K562 (cell line): ENCODE measurements at regions not wholly inside any gene's neighbourhood (a gene's known extent, or its start where the extent isn't known, plus 50 kb on each side); places are given as distances from the start of the nearest gene placed in this dataset.

Experiments
- ATAC-seq: fragments of 200-7000 bp; cut with Tn5 transposase; 3 replicates; pipeline ENCODE4 v1.9.1; 2020; ENCODE audit warnings: moderate library complexity
- BruUV-seq: library from RNA; stranded (reverse); fragments of 400-500 nt; replicated peaks from 2 replicates; lab custom pipeline; 2021; lab: Mats Ljungman, UMichigan
- CTCF ChIA-PET: fragments of 300-600 bp; formaldehyde crosslinking; extraction: SDS; loops from one replicate; lab custom pipeline; 2021; ENCODE audit warnings: low intra/inter-chr PET ratio; lab: Yijun Ruan, JAX
- POLR2A ChIA-PET: fragments of 300-600, 350-650 bp; sonication (Branson Sonifier 250); formaldehyde crosslinking; extraction: SDS; loops from one replicate; lab custom pipeline; 2021; ENCODE audit warnings: antibody characterized with exemption, inconsistent platforms; lab: Yijun Ruan, JAX
- DNase-seq, 4 experiments: peaks; one replicate each; pipeline versions ENCODE4 v3.0.0 to v3.0.0-alpha.2; 2011 to 2018; ENCODE audit warnings: low spot score in 3 of 4, mixed read lengths in 3 of 4; ENCODE audit errors: extremely low read depth in 1 of 4
- FAIRE-seq: peaks from 2 replicates; lab custom pipeline; 2011; peaks lifted over from hg19 to GRCh38; lab: Jason Lieb, UNC
- H2AFZ ChIP-seq: 2 replicates; pipeline ENCODE4 v1.6.0; 2011; ENCODE audit warnings: low read depth, low read length, control low read depth, inconsistent platforms
- H3K27ac ChIP-seq: fragments of 200-600 bp; 3 replicates; pipeline ENCODE4 v1.8.0; 2011; ENCODE audit warnings: low read depth, mild to moderate bottlenecking, control low read depth, inconsistent platforms, low read length, moderate library complexity, mixed read lengths; ENCODE audit errors: extremely low read depth
- H3K27me3 ChIP-seq, 2 experiments: fragments of 300-600 bp in 1 of 2; 2 replicates in 1 of 2; 3 replicates in 1 of 2; pipeline versions ENCODE4 v1.6.0 to v1.8.0; 2011; ENCODE audit warnings: inconsistent platforms in 2 of 2, low read length in 2 of 2, mild to moderate bottlenecking in 1 of 2, mixed read lengths in 1 of 2, moderate library complexity in 1 of 2; ENCODE audit not compliant: control insufficient read depth in 2 of 2, insufficient read depth in 2 of 2
- H3K36me3 ChIP-seq: fragments of 300-600 bp; 3 replicates; pipeline ENCODE4 v1.8.0; 2011; ENCODE audit warnings: mild to moderate bottlenecking, low read length, inconsistent platforms; ENCODE audit not compliant: control insufficient read depth, insufficient read depth
- H3K4me1 ChIP-seq, 2 experiments: fragments of 200-600 bp in 1 of 2; replicated peaks in 1 of 2; 2 replicates in 1 of 2; 3 replicates in 1 of 2; pipeline versions ENCODE4 v1.5.1 to v1.8.0; 2011; ENCODE audit warnings: inconsistent platforms in 2 of 2, low read length in 2 of 2, mild to moderate bottlenecking in 1 of 2, mixed read lengths in 1 of 2, moderate library complexity in 1 of 2; ENCODE audit not compliant: control insufficient read depth in 2 of 2, insufficient read depth in 2 of 2
- H3K4me2 ChIP-seq: 2 replicates; pipeline ENCODE4 v1.6.1; 2011; ENCODE audit warnings: low read length, control low read depth, inconsistent platforms, mixed read lengths; ENCODE audit not compliant: insufficient read depth
- H3K4me3 ChIP-seq: fragments of 200-600 bp; sonication (generic), shearing (Covaris generic); 2 replicates; pipeline ENCODE4 v1.5.1; 2016; ENCODE audit warnings: control low read depth, inconsistent platforms
- H3K79me2 ChIP-seq: fragments of 200-600 bp; 3 replicates; pipeline ENCODE4 v1.8.0; 2011; ENCODE audit warnings: low read length, inconsistent platforms; ENCODE audit not compliant: control insufficient read depth, insufficient read depth
- H3K9ac ChIP-seq, 2 experiments: 2 replicates each; pipeline versions ENCODE4 v1.6.0 to v1.6.1; 2011; ENCODE audit warnings: low read depth in 2 of 2, low read length in 2 of 2, control low read depth in 1 of 2, inconsistent platforms in 1 of 2, mild to moderate bottlenecking in 1 of 2, mixed read lengths in 1 of 2; ENCODE audit not compliant: insufficient read depth in 1 of 2
- H3K9me1 ChIP-seq: one replicate; pipeline ENCODE4 v1.6.0; 2011; ENCODE audit warnings: inconsistent platforms, mild to moderate bottlenecking, low read length, moderate library complexity; ENCODE audit not compliant: control insufficient read depth, insufficient read depth
- H3K9me3 ChIP-seq: replicated peaks from 2 replicates; pipeline ENCODE4 v1.5.1; 2011; ENCODE audit warnings: low read depth, low read length, inconsistent platforms; ENCODE audit not compliant: control insufficient read depth, insufficient read depth
- H4K20me1 ChIP-seq: replicated peaks from 2 replicates; pipeline ENCODE4 v1.6.1; 2011; ENCODE audit warnings: low read length, inconsistent platforms, mixed read lengths; ENCODE audit not compliant: control insufficient read depth, insufficient read depth
- ETS2 ChIP-seq: IDR thresholded peaks from 2 replicates; pipeline ENCODE4 v1.6.1; 2016; ENCODE audit warnings: borderline replicate concordance, missing genetic modification characterization, mild to moderate bottlenecking, moderate library complexity, missing compliant biosample characterization; ENCODE audit not compliant: poor library complexity, severe bottlenecking
- KDM2B ChIP-seq: fragments of 250-450 bp; sonication (Bioruptor Pico); IDR thresholded peaks from 2 replicates; pipeline ENCODE4 v1.8.0; 2021; ENCODE audit warnings: mild to moderate bottlenecking, moderate library complexity
- KDM5B ChIP-seq: fragments of 200-600 bp; sonication (generic); IDR thresholded peaks from 2 replicates; pipeline ENCODE4 v1.6.1; 2012; ENCODE audit warnings: low read depth, mild to moderate bottlenecking, moderate library complexity, low read length, control low read depth, inconsistent platforms; ENCODE audit not compliant: insufficient replicate concordance
- TEAD1 ChIP-seq, 2 experiments: fragments of 450-650 bp in 1 of 2; sonication (generic) in 1 of 2; formaldehyde crosslinking; IDR thresholded peaks; 2 replicates each; pipeline versions ENCODE4 v1.4.0 to v1.8.0; 2020 to 2022; ENCODE audit warnings: mild to moderate bottlenecking in 2 of 2, missing genetic modification reagents in 1 of 2
- ZBTB12 ChIP-seq: fragments of 250-450 bp; sonication (Bioruptor Pico); IDR thresholded peaks from 2 replicates; pipeline ENCODE4 v1.4.0; 2020
- ZSCAN32 ChIP-seq: fragments of 450-650 bp; formaldehyde crosslinking; IDR thresholded peaks from 2 replicates; pipeline ENCODE4 v1.4.0; 2020; ENCODE audit warnings: mild to moderate bottlenecking, moderate library complexity
- WGBS: fragments of 100-300 bp; shearing (Covaris generic); methylation state at CpG from one replicate; pipeline ENCODE4 v1.1.6; 2016; ENCODE audit warnings: low coverage, mixed read lengths; ENCODE audit not compliant: insufficient coverage; ENCODE audit errors: missing lambda C conversion rate; 5-methylcytosine and 5-hydroxymethylcytosine counted together
- in situ Hi-C: fragments of 300-500 bp; cut with MboI; formaldehyde crosslinking; loops from 4 replicates; pipeline ENCODE4 v1.15.0; 2018; ENCODE audit warnings: inconsistent platforms, mixed read lengths
- intact Hi-C: fragments of 100-400 bp; cut with micrococcal nuclease; formaldehyde crosslinking; loops from 2 replicates; pipeline ENCODE4 v1.14.2; 2022
- TF ChIP-seq, protein P1 (sequence below), 2 experiments: fragments of 450-650 bp; IDR thresholded peaks; 2 replicates each; pipeline ENCODE4 v1.6.1; 2016
- TF ChIP-seq, protein P2 (sequence below): sonication (generic); formaldehyde crosslinking; IDR thresholded peaks from 2 replicates; pipeline ENCODE4 v1.8.1; 2023; ENCODE audit warnings: mild to moderate bottlenecking, missing genetic modification reagents
- TF ChIP-seq, protein P3 (sequence below): fragments of 450-650 bp; formaldehyde crosslinking; IDR thresholded peaks from 2 replicates; pipeline ENCODE4 v1.4.0; 2022; ENCODE audit warnings: missing genetic modification characterization

DNA sequence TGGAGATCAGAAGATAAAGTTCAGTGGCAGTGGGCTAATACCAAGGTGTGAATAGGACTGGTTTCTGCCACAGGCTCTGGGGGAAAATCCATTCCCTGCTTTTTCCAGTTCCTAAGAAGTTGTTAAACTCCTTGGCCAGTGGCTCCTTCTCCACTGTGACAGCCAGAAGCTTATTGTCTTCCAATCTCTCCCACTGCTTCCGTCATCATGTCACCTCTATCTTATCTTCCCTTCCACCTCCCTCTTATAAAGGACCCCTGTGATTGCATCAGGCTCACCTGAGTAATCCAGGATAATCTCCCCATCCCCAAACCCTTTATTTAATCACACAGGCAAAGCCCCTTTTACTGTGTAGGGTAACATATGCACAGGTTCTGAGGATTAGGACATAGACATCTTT is 431.2 kb upstream of the SLC10A2 start (continued):
- TF ChIP-seq, protein P1, sequence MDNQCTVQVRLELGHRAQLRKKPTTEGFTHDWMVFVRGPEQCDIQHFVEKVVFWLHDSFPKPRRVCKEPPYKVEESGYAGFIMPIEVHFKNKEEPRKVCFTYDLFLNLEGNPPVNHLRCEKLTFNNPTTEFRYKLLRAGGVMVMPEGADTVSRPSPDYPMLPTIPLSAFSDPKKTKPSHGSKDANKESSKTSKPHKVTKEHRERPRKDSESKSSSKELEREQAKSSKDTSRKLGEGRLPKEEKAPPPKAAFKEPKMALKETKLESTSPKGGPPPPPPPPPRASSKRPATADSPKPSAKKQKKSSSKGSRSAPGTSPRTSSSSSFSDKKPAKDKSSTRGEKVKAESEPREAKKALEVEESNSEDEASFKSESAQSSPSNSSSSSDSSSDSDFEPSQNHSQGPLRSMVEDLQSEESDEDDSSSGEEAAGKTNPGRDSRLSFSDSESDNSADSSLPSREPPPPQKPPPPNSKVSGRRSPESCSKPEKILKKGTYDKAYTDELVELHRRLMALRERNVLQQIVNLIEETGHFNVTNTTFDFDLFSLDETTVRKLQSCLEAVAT (IDR thresholded peaks at IDR 0.05) = no peak
- no peak for TF ChIP-seq ZSCAN32
- TF ChIP-seq ZBTB12 (CRISPR knock-in tag) = no peak
- TF ChIP-seq, protein P2, sequence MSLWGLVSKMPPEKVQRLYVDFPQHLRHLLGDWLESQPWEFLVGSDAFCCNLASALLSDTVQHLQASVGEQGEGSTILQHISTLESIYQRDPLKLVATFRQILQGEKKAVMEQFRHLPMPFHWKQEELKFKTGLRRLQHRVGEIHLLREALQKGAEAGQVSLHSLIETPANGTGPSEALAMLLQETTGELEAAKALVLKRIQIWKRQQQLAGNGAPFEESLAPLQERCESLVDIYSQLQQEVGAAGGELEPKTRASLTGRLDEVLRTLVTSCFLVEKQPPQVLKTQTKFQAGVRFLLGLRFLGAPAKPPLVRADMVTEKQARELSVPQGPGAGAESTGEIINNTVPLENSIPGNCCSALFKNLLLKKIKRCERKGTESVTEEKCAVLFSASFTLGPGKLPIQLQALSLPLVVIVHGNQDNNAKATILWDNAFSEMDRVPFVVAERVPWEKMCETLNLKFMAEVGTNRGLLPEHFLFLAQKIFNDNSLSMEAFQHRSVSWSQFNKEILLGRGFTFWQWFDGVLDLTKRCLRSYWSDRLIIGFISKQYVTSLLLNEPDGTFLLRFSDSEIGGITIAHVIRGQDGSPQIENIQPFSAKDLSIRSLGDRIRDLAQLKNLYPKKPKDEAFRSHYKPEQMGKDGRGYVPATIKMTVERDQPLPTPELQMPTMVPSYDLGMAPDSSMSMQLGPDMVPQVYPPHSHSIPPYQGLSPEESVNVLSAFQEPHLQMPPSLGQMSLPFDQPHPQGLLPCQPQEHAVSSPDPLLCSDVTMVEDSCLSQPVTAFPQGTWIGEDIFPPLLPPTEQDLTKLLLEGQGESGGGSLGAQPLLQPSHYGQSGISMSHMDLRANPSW (CRISPR knock-in tag) = no peak
- TF ChIP-seq KDM2B = no peak
- TF ChIP-seq, all 486 proteins: peak for 0

GRCh38 chr13:103487841-103488240 is 421.6 kb upstream of the SLC10A2 start:
- BruUV-seq = no TSS peak
- H3K4me2 ChIP-seq = no peak overlapping the region
- no peaks in the 10 kb centered on the region for H3K9me1 ChIP-seq
- 40% methylated on average over 1 of the region's 2 CpGs for WGBS
- DNase-seq = no peak
- H2AFZ ChIP-seq = no peak overlapping the region
- ATAC-seq = no peak
- FAIRE-seq = no peak
- H3K27ac ChIP-seq = no peak overlapping the region
- CTCF ChIA-PET = no interaction called here
- H3K4me3 ChIP-seq = no peak overlapping the region
- no peak overlapping the region for H3K9ac ChIP-seq
- intact Hi-C loops (no loop called here), in situ Hi-C loops (no loop called here)
- no peaks in the 10 kb centered on the region for H3K27me3 ChIP-seq
- H3K36me3 ChIP-seq = no peaks in the 10 kb centered on the region
- no peaks in the 10 kb centered on the region for H3K79me2 ChIP-seq
- H4K20me1 ChIP-seq = no peaks in the 10 kb centered on the region
- no peak for TF ChIP-seq KDM5B
- no peak for TF ChIP-seq ETS2 (tag)
- TF ChIP-seq, protein P3, sequence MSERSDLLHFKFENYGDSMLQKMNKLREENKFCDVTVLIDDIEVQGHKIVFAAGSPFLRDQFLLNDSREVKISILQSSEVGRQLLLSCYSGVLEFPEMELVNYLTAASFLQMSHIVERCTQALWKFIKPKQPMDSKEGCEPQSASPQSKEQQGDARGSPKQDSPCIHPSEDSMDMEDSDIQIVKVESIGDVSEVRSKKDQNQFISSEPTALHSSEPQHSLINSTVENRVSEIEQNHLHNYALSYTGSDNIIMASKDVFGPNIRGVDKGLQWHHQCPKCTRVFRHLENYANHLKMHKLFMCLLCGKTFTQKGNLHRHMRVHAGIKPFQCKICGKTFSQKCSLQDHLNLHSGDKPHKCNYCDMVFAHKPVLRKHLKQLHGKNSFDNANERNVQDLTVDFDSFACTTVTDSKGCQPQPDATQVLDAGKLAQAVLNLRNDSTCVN = no peak
- no peak for TF ChIP-seq TEAD1 (CRISPR knock-in tag; IDR thresholded peaks at IDR 0.05)
- TF ChIP-seq, all 486 proteins: peak for 0
- Histone ChIP-seq H3K9me3 (no peaks in the 10 kb centered on the region), H3K4me1 (no peaks in the 10 kb centered on the region)
- POLR2A ChIA-PET = no interaction called here
